Psoas muscle (tissue), 7 donors: ENCODE measurements at regions not wholly inside any gene's neighbourhood (a gene's known extent, or its start where the extent isn't known, plus 50 kb on each side); places are given as distances from the start of the nearest gene placed in this dataset.

ENCODE experiments used
- ATAC-seq, 4 donors: fragments of 200-7000 bp; cut with Tn5 transposase; one replicate each; pipeline ENCODE4 v1.9.1; 2020; ENCODE audit warnings: moderate library complexity in 3 of 4, mild to moderate bottlenecking in 2 of 4
- DNase-seq, 2 donors: peaks; one replicate each; pipeline ENCODE4 v3.0.0-alpha.2; 2020
- H3K27ac ChIP-seq: fragments of 200-600 bp; one replicate; pipeline ENCODE4 v1.8.0; 2022
- H3K27me3 ChIP-seq, 3 donors: fragments of 200-600 bp in 1 of 3; one replicate each; pipeline versions ENCODE4 v1.6.1 to v1.8.0; 2013 to 2022; ENCODE audit warnings: low read length in 2 of 3, mild to moderate bottlenecking in 2 of 3, moderate library complexity in 1 of 3; ENCODE audit not compliant: insufficient read depth in 3 of 3
- H3K36me3 ChIP-seq, 2 donors: fragments of 200-600 bp in 1 of 2; one replicate each; pipeline versions ENCODE4 v1.6.1 to v1.8.0; 2013 to 2022; ENCODE audit warnings: low read depth in 1 of 2, mild to moderate bottlenecking in 1 of 2, moderate library complexity in 1 of 2; ENCODE audit not compliant: insufficient read depth in 1 of 2
- H3K4me1 ChIP-seq: fragments of 200-600 bp; one replicate; pipeline ENCODE4 v1.8.0; 2022
- H3K4me3 ChIP-seq: fragments of 200-600 bp; one replicate; pipeline ENCODE4 v1.8.0; 2022; ENCODE audit warnings: mild to moderate bottlenecking
- H3K9me3 ChIP-seq: fragments of 200-600 bp; one replicate; pipeline ENCODE4 v1.8.0; 2022
- CTCF ChIP-seq: fragments of 200-600 bp; IDR thresholded peaks from one replicate; pipeline ENCODE4 v1.8.0; 2022; ENCODE audit warnings: antibody characterized with exemption
- WGBS, 3 donors: extraction: QIAGEN DNeasy Blood & Tissue Kit; methylation state at CpG; one replicate each; pipeline versions ENCODE4 v1.1.6 to v1.1.7; 2013; 5-methylcytosine and 5-hydroxymethylcytosine counted together
- intact Hi-C, 2 donors: fragments of 100-400 bp; cut with DNase I; formaldehyde crosslinking; loops; one replicate each; pipeline versions ENCODE4 v1.11.0 to v1.14.2; 2022
- donor health status: healthy with polysubstance abuse.
- donor health status: DM: no; HTN: no; CAD: no; lungs with moderate emphysema.
- donor health status: Bipolar disorder and iron deficiency.
- donor health status: healthy.
- donor health status: DM: yes; HTN: yes; CAD: no.
- donor health status: DM: no; HTN: no; CAD: no.
- donor health status: DM: yes; HTN: yes; CAD: no.

GRCh38 chr4:189279188-189279587, 661.5 kb upstream of the FRG1 start:
- 47 to 62% (median 53%) methylated on average over 11 of the region's 11 CpGs for WGBS, 3 donors
- ATAC-seq = no peak
- Histone ChIP-seq H3K9me3 (no peaks in the 10 kb centered on the region), H3K27me3 (no peaks in the 10 kb centered on the region), H3K4me1 (no peaks in the 10 kb centered on the region), H3K27ac (no peak overlapping the region), H3K4me3 (no peak overlapping the region), H3K36me3 (no peaks in the 10 kb centered on the region)
- no peak for TF ChIP-seq CTCF
- DNase-seq = no peak
- intact Hi-C loops = no loop called here

- Histone ChIP-seq H3K27ac (no peak overlapping the region), H3K36me3 (no peaks in the 10 kb centered on the region), H3K4me3 (no peak overlapping the region), H3K9me3 (no peaks in the 10 kb centered on the region), H3K4me1 (no peaks in the 10 kb centered on the region), H3K27me3 (no peaks in the 10 kb centered on the region)
- TF ChIP-seq CTCF = no peak
- 71 to 81% (median 74%) methylated on average over 8 of the region's 8 CpGs for WGBS, 3 donors
- no peak for DNase-seq
- no peak for ATAC-seq
- intact Hi-C loops = no loop called here
These were observed 655.3 kb upstream of the FRG1 start for GRCh38 chr4:189285377-189285776.

GRCh38 chr4:189291939-189292338, 648.7 kb upstream of the FRG1 start:
- Histone ChIP-seq H3K36me3 (no peaks in the 10 kb centered on the region), H3K4me1 (no peaks in the 10 kb centered on the region), H3K9me3 (no peaks in the 10 kb centered on the region), H3K27me3 (no peaks in the 10 kb centered on the region), H3K27ac (no peak overlapping the region), H3K4me3 (no peak overlapping the region)
- TF ChIP-seq CTCF = no peak
- intact Hi-C loops = no loop called here
- no peak for DNase-seq
- no peak for ATAC-seq

- no peak for ATAC-seq
- H3K9me3 ChIP-seq = no peaks in the 10 kb centered on the region
- intact Hi-C loops = no loop called here
- H3K4me1 ChIP-seq = no peaks in the 10 kb centered on the region
- no peak overlapping the region for H3K27ac ChIP-seq
- 35 to 56% (median 45%) methylated on average over 3 of the region's 3 CpGs for WGBS, 3 donors
- H3K36me3 ChIP-seq = no peaks in the 10 kb centered on the region
- H3K27me3 ChIP-seq = no peaks in the 10 kb centered on the region
- H3K4me3 ChIP-seq = no peak overlapping the region
- no peak for TF ChIP-seq CTCF
- no peak for DNase-seq
These were observed 647.2 kb upstream of the FRG1 start for GRCh38 chr4:189293459-189293858.

- 79 to 80% (median 79%) methylated on average over 3 of the region's 3 CpGs for WGBS, 3 donors
- H3K36me3 ChIP-seq = no peaks in the 10 kb centered on the region
- no peak overlapping the region for H3K27ac ChIP-seq
- TF ChIP-seq CTCF = no peak
- ATAC-seq (no peak), DNase-seq (no peak)
- no peaks in the 10 kb centered on the region for H3K9me3 ChIP-seq
- no peaks in the 10 kb centered on the region for H3K27me3 ChIP-seq
- no peaks in the 10 kb centered on the region for H3K4me1 ChIP-seq
- no peak overlapping the region for H3K4me3 ChIP-seq
- intact Hi-C loops = no loop called here
These were observed 646.1 kb upstream of the FRG1 start for GRCh38 chr4:189294574-189294973.
